GM21447 (cell line): ENCODE measurements at regions not wholly inside any gene's neighbourhood (a gene's known extent, or its start where the extent isn't known, plus 50 kb on each side); places are given as distances from the start of the nearest gene placed in this dataset.

Experiments used
- ATAC-seq: cut with Tn5 transposase; IDR thresholded peaks from one replicate; pipeline ENCODE4 v1.9.1; 2021; ENCODE audit not compliant: unreplicated experiment

DNA sequence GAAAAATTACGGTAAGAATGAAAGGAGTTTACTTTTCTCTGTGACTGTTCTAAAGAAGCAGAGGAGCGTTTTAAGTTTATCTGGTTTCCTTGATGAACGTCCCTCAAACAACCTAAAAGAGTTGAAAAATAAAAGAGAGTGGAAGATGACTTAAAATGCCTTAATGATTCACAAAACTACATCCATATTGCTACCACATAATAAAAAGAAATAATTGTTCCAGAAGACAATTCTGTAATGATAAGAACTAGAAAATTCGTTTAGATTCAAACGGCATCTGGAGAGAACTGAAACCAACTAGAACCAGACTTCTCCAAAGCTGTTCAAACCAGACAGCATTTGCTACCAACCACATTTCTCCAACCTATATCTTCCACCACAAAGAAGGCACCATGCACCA is 68.1 kb downstream of the TEKT4 start:
- no peak for ATAC-seq

DNA sequence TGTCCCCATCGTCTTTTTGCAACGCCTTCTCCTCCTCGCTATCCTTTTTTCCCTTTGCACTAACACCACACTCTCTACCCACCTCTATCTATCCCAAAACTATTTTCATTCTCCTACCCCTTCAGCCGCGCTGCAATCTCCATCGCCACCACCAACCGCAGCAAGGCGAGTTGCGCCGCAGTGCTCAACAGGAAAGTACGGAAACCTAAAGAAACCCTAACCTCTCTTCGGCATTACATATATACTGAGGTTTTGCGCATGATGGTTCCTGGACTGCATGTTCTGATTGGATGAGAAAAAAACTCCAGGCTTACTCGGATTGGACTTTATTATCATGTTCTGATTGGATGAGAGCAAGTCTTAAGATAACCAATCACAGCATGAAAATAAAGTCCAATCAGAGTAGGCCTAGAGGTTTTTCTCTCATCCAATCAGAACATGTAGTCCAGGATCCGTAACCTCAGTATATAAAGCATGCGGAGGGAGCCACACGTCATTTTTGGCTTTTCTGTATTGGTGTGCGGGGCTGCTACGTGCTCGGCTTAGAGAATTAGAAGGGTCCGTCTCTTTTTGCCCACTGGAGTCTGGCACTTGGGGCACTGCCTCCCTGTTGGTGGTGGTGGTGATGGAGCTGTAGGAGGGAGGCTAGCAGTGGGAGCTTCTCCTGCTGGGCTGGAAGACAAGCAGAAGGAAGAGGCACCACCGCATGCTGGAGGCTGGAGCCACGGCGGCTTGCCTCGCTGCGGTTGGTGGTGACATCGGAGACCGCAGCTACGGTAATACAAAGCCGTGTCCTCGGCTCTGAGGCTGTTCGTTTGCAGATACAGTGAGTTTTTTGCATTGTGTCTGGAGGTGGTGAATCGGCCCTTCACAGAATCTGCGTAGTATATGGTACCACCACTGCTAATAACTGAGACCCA is 76.1 kb downstream of the TEKT4 start:
- no peak for ATAC-seq

DNA sequence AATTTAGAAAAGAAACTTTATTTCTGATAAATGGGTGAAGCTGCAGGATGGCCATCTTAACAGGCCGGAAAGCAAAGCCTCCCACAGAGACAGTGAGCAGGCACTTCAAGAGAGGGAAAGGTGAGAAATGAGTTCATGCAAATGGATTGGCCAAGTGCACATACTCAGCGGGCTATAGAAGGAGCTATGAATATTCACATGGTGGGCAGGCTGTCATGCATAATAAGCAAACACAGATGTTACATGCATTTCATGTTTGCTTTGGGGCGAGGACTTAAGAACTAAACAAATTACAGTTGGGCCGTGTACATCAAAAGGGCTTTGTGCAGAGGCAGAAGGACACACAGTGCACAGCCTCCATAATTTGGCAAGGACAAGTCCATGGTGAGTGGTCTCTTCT is 69.8 kb upstream of the MAL start:
- no peak for ATAC-seq

DNA sequence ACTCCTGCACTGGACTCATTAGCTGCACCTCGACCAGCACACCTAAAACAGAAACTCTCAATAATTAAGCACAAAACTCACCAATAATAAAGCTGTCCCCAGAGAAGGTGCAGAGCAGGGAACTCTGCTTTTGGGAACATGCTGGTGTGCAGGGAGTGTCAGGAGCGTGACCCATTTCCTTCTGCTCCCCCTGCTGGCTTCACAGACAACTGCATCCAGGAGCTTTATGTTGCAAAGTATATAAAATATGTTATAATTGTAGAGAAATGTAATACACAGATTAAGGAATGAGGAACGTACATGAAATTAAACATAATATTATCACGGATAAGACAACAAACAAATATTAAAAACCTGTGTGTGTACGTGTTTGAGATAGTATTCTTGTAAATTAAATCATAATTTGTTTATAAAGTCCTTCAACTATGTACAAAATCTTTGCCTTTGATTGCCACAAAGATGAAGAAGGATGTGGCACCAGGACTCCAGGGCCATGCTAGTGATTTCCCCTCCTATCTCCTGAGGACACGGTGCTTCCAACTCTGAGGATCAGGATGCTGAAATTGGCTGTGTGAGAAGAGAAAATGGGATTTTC is 68.6 kb upstream of the MAL start:
- ATAC-seq = peak; percentile 81

DNA sequence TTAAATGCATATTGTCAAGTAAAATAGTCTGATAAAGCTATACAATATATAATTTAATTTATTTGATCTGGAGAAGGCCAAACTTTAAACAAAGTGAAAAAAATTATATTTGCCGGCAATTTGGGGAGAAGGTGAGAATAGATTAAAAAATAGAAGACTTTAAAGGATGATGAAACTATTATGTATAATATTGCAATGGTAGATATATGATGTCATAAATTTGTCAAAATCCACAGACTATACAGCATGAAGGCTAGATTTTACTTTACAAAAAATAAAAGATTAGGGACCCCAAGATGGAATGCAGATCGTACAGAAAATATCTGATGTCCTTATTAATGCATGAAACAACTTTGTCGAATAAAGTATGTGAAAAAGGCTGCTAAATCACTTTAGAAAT is 67.3 kb upstream of the MAL start:
- ATAC-seq = no peak

DNA sequence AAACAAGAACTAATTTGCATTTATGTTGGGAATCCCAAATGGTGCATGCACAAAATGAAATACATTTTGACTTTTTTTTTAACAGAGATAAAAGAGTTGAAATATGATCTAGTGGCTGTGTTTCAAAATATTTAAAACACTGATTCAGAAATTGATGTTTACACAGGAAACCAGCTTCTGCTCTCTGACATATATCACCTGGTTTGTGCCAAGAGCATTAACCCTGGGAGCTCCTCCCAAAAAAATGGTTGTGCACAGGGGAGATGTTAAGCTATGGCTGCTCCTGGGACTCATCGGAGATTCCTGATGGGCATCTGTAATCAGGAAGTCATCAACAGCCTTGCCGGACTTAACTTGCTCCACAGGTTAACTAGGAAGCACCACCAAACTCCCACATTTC is 65.2 kb upstream of the MAL start:
- no peak for ATAC-seq

DNA sequence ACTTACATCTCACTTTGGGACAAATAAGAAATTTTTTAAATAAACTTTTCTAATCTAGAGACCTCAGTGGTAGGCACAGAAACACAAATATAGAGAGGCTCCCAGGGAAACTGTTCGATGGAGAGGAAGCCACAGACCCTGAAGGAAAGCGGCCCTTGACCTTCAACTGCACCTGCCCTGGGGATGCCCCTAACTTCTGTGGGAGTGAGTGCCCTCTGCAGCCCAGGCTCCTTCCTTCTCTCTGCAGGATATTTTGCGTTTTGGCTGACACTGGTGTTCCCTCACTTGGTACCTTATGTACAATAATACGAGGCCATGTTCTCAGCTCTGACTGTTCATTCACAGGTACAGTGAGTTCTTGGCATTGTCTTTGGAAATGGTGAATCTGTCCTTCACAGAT is 64.8 kb upstream of the MAL start:
- no peak for ATAC-seq

DNA sequence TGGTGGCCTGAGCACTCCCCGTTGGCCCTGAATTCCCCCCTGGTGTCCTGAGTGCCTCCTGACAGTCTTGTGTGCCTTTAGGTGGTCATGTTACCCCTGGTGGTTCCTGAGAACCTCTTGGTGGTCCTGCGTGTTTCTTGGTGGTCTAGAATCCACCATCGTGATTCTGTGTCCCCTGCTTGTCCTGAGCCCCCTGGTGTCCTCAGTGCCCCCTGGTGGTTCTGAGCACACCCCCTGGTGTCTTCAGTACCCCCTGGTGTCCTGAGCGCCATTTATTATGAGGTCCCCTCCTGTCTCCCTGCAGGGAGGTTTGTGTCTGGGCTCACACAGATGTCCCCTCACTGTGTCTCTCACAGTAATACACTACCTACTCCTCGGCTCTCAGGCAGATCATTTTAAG is 61.3 kb upstream of the MAL start:
- ATAC-seq = no peak

DNA sequence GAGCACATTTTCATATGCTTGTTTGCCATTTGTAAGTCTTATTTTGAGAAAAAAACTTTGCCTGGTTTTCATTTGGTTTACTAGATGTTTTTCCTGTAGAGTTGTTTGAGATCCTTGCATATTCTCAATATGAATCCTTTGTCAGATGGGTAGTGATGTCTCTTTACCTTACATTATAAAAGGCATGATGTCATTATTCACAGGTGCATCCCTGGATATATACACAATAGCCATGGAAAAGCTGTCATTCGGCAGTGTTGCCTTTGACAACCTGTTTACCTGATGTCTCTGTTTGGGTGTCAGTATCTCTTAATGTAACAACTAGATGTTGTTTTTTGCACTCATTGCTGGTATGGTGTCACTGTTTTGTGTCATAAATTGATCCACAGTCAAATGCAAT is 58.8 kb upstream of the MAL start:
- no peak for ATAC-seq

DNA sequence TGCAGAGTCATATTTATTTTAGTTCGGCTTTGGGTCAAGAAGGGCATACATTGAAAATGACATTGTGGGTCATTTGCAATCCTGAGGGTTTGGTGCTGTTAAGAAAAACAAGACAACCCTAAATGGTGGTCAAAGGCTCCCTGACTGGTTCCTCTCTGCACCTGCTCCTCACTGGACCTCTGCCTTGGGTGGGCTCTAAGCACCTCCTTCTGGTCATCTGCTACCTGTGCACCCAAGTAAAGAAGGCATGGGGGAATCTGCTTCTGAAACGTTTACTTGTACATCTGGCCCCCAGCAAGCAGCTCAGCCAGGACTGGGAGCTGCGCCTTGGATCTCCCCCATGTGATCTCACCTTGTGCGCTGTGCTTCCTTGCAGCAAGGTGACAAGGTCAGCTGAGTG is 55.2 kb upstream of the MAL start:
- no peak for ATAC-seq
